DND-41 (cell line): ENCODE measurements at regions not wholly inside any gene's neighbourhood (a gene's known extent, or its start where the extent isn't known, plus 50 kb on each side); places are given as distances from the start of the nearest gene placed in this dataset.

Experiments
- ATAC-seq: fragments of 200-7000 bp; cut with Tn5 transposase; 3 replicates; pipeline ENCODE4 v1.9.1; 2021; ENCODE audit warnings: low read depth; ENCODE audit not compliant: insufficient read depth
- DNase-seq: peaks from one replicate; pipeline ENCODE4 v3.0.0-alpha.2; 2020
- H2AFZ ChIP-seq: 2 replicates; pipeline ENCODE4 v1.6.0; 2012; ENCODE audit warnings: low read depth, low read length
- H3K27ac ChIP-seq: 2 replicates; pipeline ENCODE4 v1.5.1; 2012; ENCODE audit warnings: low read length, inconsistent platforms
- H3K27me3 ChIP-seq: fragments of 200-600 bp; sonication (generic); 2 replicates; pipeline ENCODE4 v1.6.0; 2012; ENCODE audit warnings: low read length, mild to moderate bottlenecking, inconsistent platforms; ENCODE audit not compliant: insufficient read depth, poor library complexity
- H3K36me3 ChIP-seq: 2 replicates; pipeline ENCODE4 v1.5.1; 2012; ENCODE audit warnings: low read length, inconsistent platforms; ENCODE audit not compliant: insufficient read depth
- H3K4me1 ChIP-seq: 2 replicates; pipeline ENCODE4 v1.5.1; 2012; ENCODE audit warnings: mild to moderate bottlenecking, low read length; ENCODE audit not compliant: insufficient read depth
- H3K4me2 ChIP-seq: 2 replicates; pipeline ENCODE4 v1.6.0; 2012; ENCODE audit warnings: mild to moderate bottlenecking, moderate library complexity, low read length, inconsistent platforms; ENCODE audit not compliant: insufficient read depth
- H3K4me3 ChIP-seq, 2 experiments: fragments of 200-600 bp in 1 of 2; shearing (Covaris generic) in 1 of 2; 2 replicates each; pipeline ENCODE4 v1.5.1; 2012 to 2016; ENCODE audit warnings: inconsistent platforms in 2 of 2, low read length in 2 of 2, mild to moderate bottlenecking in 2 of 2, low read depth in 1 of 2, moderate library complexity in 1 of 2
- H3K79me2 ChIP-seq: 2 replicates; pipeline ENCODE4 v1.6.0; 2012; ENCODE audit warnings: low read length, inconsistent platforms; ENCODE audit not compliant: insufficient read depth
- H3K9ac ChIP-seq: 2 replicates; pipeline ENCODE4 v1.6.0; 2012; ENCODE audit warnings: low read depth, mild to moderate bottlenecking, inconsistent platforms, low read length, moderate library complexity
- H3K9me3 ChIP-seq: 2 replicates; pipeline ENCODE4 v1.5.1; 2012; ENCODE audit warnings: low read length, moderate library complexity, mild to moderate bottlenecking, inconsistent platforms; ENCODE audit not compliant: insufficient read depth, severe bottlenecking
- H4K20me1 ChIP-seq: 2 replicates; pipeline ENCODE4 v1.6.0; 2012; ENCODE audit warnings: low read length; ENCODE audit not compliant: insufficient read depth
- EZH2 ChIP-seq: IDR thresholded peaks from 3 replicates; pipeline ENCODE4 v1.6.1; 2012; ENCODE audit warnings: borderline replicate concordance, low read depth, mild to moderate bottlenecking, moderate library complexity, low read length, inconsistent platforms; ENCODE audit not compliant: severe bottlenecking
- TF ChIP-seq, protein P1 (sequence below): IDR thresholded peaks from 2 replicates; pipeline ENCODE4 v1.5.1; 2012; ENCODE audit warnings: borderline replicate concordance, low read length, moderate library complexity, mild to moderate bottlenecking; ENCODE audit not compliant: poor library complexity, severe bottlenecking; ENCODE audit errors: extremely low read depth

DNA sequence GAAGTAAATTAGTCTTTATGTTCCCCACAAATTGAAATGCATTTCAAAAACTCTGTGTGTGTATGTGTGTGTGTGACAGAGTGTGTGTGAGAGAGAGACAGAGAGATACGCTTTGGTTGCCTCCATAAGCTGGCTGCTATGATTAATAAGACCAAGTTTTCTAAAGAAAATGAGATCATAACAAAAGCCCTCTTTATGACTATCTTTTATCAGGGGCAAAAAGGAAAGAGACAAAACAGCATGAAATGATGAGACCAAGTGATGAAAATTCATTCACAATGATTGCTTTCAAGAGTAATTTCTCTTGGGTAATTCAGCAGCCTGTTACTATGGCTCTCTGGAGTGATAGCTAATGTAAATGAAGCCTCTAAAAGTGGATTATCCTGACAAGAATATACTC lies 277.6 kb upstream of the PLEKHG7 start:
- no peak overlapping the region for H3K27ac ChIP-seq
- no peak overlapping the region for H3K9ac ChIP-seq
- H3K79me2 ChIP-seq = no peaks in the 10 kb centered on the region
- no peaks in the 10 kb centered on the region for H3K4me1 ChIP-seq
- H3K36me3 ChIP-seq = no peaks in the 10 kb centered on the region
- no peaks in the 10 kb centered on the region for H4K20me1 ChIP-seq
- no peak for TF ChIP-seq EZH2
- TF ChIP-seq, protein P1, sequence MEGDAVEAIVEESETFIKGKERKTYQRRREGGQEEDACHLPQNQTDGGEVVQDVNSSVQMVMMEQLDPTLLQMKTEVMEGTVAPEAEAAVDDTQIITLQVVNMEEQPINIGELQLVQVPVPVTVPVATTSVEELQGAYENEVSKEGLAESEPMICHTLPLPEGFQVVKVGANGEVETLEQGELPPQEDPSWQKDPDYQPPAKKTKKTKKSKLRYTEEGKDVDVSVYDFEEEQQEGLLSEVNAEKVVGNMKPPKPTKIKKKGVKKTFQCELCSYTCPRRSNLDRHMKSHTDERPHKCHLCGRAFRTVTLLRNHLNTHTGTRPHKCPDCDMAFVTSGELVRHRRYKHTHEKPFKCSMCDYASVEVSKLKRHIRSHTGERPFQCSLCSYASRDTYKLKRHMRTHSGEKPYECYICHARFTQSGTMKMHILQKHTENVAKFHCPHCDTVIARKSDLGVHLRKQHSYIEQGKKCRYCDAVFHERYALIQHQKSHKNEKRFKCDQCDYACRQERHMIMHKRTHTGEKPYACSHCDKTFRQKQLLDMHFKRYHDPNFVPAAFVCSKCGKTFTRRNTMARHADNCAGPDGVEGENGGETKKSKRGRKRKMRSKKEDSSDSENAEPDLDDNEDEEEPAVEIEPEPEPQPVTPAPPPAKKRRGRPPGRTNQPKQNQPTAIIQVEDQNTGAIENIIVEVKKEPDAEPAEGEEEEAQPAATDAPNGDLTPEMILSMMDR = no peak
- no peaks in the 10 kb centered on the region for H3K9me3 ChIP-seq
- ATAC-seq (no peak), DNase-seq (no peak)
- H3K27me3 ChIP-seq = no peaks in the 10 kb centered on the region
- H3K4me2 ChIP-seq = no peak overlapping the region
- H3K4me3 ChIP-seq = no peak overlapping the region
- no peak overlapping the region for H2AFZ ChIP-seq

DNA sequence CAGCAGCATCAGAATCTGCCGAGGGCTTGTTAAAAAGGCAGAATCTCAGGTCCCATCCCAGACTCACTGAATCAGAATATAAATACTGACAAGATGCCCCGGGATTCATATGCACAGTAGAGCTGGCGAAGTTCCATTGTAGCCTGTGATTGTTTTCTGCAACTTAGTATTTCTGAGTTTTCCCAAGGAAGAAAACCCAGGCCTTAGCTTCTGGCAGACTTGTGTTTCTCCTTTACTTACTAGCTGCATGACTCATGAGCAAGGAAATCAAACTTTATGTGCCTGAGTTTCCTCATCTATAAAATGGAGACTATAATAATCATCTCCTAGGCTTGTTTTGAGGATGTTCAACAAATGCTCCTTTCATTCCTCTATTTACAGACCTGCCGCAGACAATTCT lies 278.5 kb upstream of the PLEKHG7 start:
- no peak overlapping the region for H3K27ac ChIP-seq
- no peak overlapping the region for H3K4me3 ChIP-seq
- TF ChIP-seq, protein P1 = no peak
- TF ChIP-seq EZH2 = no peak
- ATAC-seq (no peak), DNase-seq (no peak)
- no peak overlapping the region for H2AFZ ChIP-seq
- H3K4me1 ChIP-seq = no peaks in the 10 kb centered on the region
- H3K36me3 ChIP-seq = no peaks in the 10 kb centered on the region
- no peak overlapping the region for H3K4me2 ChIP-seq
- H3K79me2 ChIP-seq = no peaks in the 10 kb centered on the region
- no peaks in the 10 kb centered on the region for H3K9me3 ChIP-seq
- no peak overlapping the region for H3K9ac ChIP-seq
- H4K20me1 ChIP-seq = no peaks in the 10 kb centered on the region
- no peaks in the 10 kb centered on the region for H3K27me3 ChIP-seq

DNA sequence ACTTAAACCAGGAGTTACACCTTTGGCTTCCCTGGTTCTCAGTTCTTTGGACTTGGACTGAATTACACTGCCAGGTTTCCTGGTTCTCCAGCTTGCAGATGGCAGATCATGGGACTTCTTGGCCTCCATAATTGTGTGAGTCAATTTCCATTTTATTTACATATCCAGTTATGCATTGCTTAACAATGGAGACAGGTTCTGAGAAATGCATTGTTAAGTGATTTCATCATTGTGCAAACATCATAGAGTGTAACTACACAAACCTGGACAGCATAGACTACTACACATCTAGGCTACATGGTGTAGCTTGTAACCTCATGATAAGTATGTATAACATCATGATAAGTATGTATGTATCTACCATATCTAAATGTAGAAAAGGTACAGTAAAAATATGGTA lies 276.1 kb upstream of the BTG1 start:
- H3K4me2 ChIP-seq = no peak overlapping the region
- no peak overlapping the region for H3K27ac ChIP-seq
- no peak overlapping the region for H3K4me3 ChIP-seq
- H3K9me3 ChIP-seq = no peaks in the 10 kb centered on the region
- DNase-seq (no peak), ATAC-seq (no peak)
- H3K36me3 ChIP-seq = no peaks in the 10 kb centered on the region
- H4K20me1 ChIP-seq = no peaks in the 10 kb centered on the region
- TF ChIP-seq, protein P1 = no peak
- no peak for TF ChIP-seq EZH2
- H3K9ac ChIP-seq = no peak overlapping the region
- no peaks in the 10 kb centered on the region for H3K4me1 ChIP-seq
- H2AFZ ChIP-seq = no peak overlapping the region
- H3K79me2 ChIP-seq = no peaks in the 10 kb centered on the region
- H3K27me3 ChIP-seq = no peaks in the 10 kb centered on the region

DNA sequence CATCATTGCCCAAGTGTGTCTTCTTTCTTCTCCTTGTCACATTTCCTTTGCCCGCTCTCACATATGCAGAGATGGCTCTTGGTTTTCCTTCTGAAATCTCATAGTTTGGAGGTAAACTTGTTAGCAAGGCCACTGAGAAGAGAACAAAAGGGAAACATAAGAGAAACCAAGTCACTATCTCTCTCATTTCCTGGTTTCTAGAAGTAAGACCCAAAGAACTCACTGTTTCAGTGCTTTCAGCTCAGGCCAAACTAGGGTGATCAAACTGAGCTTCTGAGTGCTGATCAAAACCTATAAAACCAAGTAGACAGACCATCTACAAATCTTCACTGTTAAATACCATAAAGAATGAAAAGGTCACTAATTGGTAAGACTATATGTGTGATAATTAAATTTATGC lies 275.4 kb upstream of the BTG1 start:
- Histone ChIP-seq H3K27me3 (no peaks in the 10 kb centered on the region), H3K4me2 (no peak overlapping the region), H2AFZ (no peak overlapping the region), H3K4me1 (no peaks in the 10 kb centered on the region), H4K20me1 (no peaks in the 10 kb centered on the region), H3K9ac (no peak overlapping the region), H3K79me2 (no peaks in the 10 kb centered on the region), H3K9me3 (no peaks in the 10 kb centered on the region), H3K36me3 (no peaks in the 10 kb centered on the region), H3K4me3 (no peak overlapping the region), H3K27ac (no peak overlapping the region)
- TF ChIP-seq, protein P1 = no peak
- TF ChIP-seq EZH2 = no peak
- ATAC-seq (no peak), DNase-seq (no peak)
